Amniotic stem cell (primary cell): ENCODE measurements at regions not wholly inside any gene's neighbourhood (a gene's known extent, or its start where the extent isn't known, plus 50 kb on each side); places are given as distances from the start of the nearest gene placed in this dataset.
"Not testable (repeated sequence)": the region's sequence is repeated elsewhere in the genome, so short reads cannot be mapped to it uniquely, and the experiment has no call there.

ENCODE experiments used
- DNase-seq: peaks from one replicate; lab custom pipeline; 2025; lab: John Stamatoyannopoulos, UW

GRCh38 chr17:83019376-83019775 lies 60.0 kb upstream of the METRNL start:
- no peak for DNase-seq

GRCh38 chr17:83024218-83024971 lies 55.0 kb upstream of the METRNL start:
- DNase-seq = no peak

- no peak for DNase-seq
Observed at GRCh38 chr17:83025636-83026280, 53.7 kb upstream of the METRNL start.

DNA sequence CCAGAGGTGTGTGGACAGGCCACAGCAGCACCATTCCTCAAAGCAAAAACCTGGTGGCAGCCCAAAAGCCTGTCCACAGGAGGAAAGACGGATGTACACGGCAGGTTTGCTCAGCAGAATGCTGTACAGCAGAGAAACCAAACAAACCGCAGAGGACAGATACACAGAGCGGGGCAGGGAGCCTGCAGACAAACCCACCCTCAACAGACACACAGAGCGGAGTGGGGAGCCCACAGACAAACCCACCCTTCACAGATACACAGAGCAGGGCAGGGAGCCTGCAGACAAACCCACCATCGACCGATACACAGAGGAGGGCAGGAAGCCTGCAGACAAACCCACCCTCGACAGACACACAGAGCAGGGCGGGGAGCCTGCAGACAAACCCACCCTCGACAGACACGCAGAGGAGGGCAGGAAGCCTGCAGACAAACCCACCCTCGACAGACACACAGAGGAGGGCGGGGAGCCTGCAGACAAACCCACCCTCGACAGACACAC lies 53.0 kb upstream of the METRNL start:
- no peak for DNase-seq

- not testable (repeated sequence) for DNase-seq
Observed at GRCh38 chr17:83026921-83027320, 52.5 kb upstream of the METRNL start.

DNA sequence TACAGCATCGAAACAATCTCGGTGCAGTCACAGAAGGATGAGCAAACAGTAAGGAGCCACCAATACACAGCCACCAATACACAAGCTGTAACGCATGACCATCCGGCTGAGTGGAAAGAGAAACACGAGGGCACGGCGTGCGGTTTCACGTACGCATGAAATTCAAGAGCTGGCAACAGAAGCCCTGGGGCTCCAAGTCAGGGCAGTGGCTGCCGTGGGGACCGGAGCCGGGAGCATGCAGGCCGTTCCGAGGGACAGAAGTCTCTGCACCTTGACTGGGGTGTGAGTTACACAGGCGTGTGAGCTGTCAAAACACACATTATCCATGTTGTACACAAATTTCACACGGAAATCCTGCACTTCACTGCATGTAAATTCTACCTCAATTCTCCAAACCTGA lies 50.6 kb upstream of the METRNL start:
- DNase-seq = no peak

- DNase-seq = no peak
Observed at GRCh38 chr17:83029571-83029970, 49.8 kb upstream of the METRNL start.
